GM18867 (cell line): ENCODE measurements at regions not wholly inside any gene's neighbourhood (a gene's known extent, or its start where the extent isn't known, plus 50 kb on each side); places are given as distances from the start of the nearest gene placed in this dataset.
"Not testable (repeated sequence)": the region's sequence is repeated elsewhere in the genome, so short reads cannot be mapped to it uniquely, and the experiment has no call there.

Experiments used
- ATAC-seq: cut with Tn5 transposase; IDR thresholded peaks from one replicate; pipeline ENCODE4 v1.9.1; 2021; ENCODE audit warnings: mild to moderate bottlenecking, moderate library complexity; ENCODE audit not compliant: unreplicated experiment

- not testable (repeated sequence) for ATAC-seq
Measured at GRCh38 chr7:86045197-86045596, 598.5 kb upstream of the GRM3 start.

GRCh38 chr7:86025807-86026206 lies 617.9 kb upstream of the GRM3 start:
- no peak for ATAC-seq

- no peak for ATAC-seq
Measured at GRCh38 chr7:86013662-86014061, 630.0 kb upstream of the GRM3 start.

- no peak for ATAC-seq
Measured at GRCh38 chr7:86012971-86013370, 630.7 kb upstream of the GRM3 start.

- ATAC-seq: no peak
Measured at GRCh38 chr7:86008898-86009297, 634.8 kb upstream of the GRM3 start.

- ATAC-seq: no peak
Measured at GRCh38 chr7:86006909-86007308, 636.8 kb upstream of the GRM3 start.

GRCh38 chr7:86002858-86003257 lies 640.9 kb upstream of the GRM3 start:
- no peak for ATAC-seq

- ATAC-seq: no peak
Measured at GRCh38 chr7:85997515-85997914, 646.2 kb upstream of the GRM3 start.

GRCh38 chr7:85995101-85995500 lies 648.6 kb upstream of the GRM3 start:
- ATAC-seq: no peak

- no peak for ATAC-seq
Measured at GRCh38 chr7:85980740-85981139, 663.0 kb upstream of the GRM3 start.

GRCh38 chr7:85974176-85974575 lies 669.5 kb upstream of the GRM3 start:
- ATAC-seq: no peak

GRCh38 chr7:85972504-85973141 lies 671.1 kb upstream of the GRM3 start:
- no peak for ATAC-seq

GRCh38 chr7:85954961-85955360 lies 688.7 kb upstream of the GRM3 start:
- ATAC-seq: no peak

- ATAC-seq: no peak
Measured at GRCh38 chr7:85950871-85951270, 692.8 kb upstream of the GRM3 start.

GRCh38 chr7:85950418-85950817 lies 693.3 kb upstream of the GRM3 start:
- ATAC-seq: no peak

GRCh38 chr7:85947767-85948166 lies 695.9 kb upstream of the GRM3 start:
- ATAC-seq: no peak

- ATAC-seq: no peak
Measured at GRCh38 chr7:85940798-85941197, 702.9 kb upstream of the GRM3 start.

- no peak for ATAC-seq
Measured at GRCh38 chr7:85931919-85932318, 711.8 kb upstream of the GRM3 start.

GRCh38 chr7:85928500-85928899 lies 715.2 kb upstream of the GRM3 start:
- no peak for ATAC-seq

- ATAC-seq: no peak
Measured at GRCh38 chr7:85927226-85927625, 716.5 kb upstream of the GRM3 start.

GRCh38 chr7:85924062-85924461 lies 719.6 kb upstream of the GRM3 start:
- no peak for ATAC-seq

- no peak for ATAC-seq
Measured at GRCh38 chr7:85916016-85916415, 727.7 kb upstream of the GRM3 start.

- no peak for ATAC-seq
Measured at GRCh38 chr7:85914437-85914836, 727.6 kb upstream of the SEMA3D start.
